H1 (cell line): ENCODE measurements at regions not wholly inside any gene's neighbourhood (a gene's known extent, or its start where the extent isn't known, plus 50 kb on each side); places are given as distances from the start of the nearest gene placed in this dataset.

Experiments
- CTCF ChIA-PET: fragments of 300-600 bp; sonication (Branson Sonifier 250); formaldehyde crosslinking; loops from one replicate; lab custom pipeline; 2021; ENCODE audit not compliant: partially characterized antibody; lab: Charles Lee
- POLR2A ChIA-PET: fragments of 300-600 bp; sonication (Branson Sonifier 250); formaldehyde crosslinking; loops from one replicate; lab custom pipeline; 2021; ENCODE audit warnings: inconsistent platforms; ENCODE audit not compliant: partially characterized antibody; lab: Charles Lee
- DNase-seq, 2 experiments: peaks; one replicate each; pipeline versions ENCODE4 v3.0.0 to v3.0.0-alpha.2; 2010 to 2022; ENCODE audit warnings: low spot score in 2 of 2, low read depth in 1 of 2, mixed read lengths in 1 of 2
- FAIRE-seq: peaks from 2 replicates; lab custom pipeline; 2011; peaks lifted over from hg19 to GRCh38; lab: Jason Lieb, UNC
- H2AFZ ChIP-seq: 2 replicates; pipeline ENCODE4 v1.8.1; 2012; ENCODE audit warnings: low read length, inconsistent platforms
- H2AK5ac ChIP-seq: 2 replicates; pipeline ENCODE4 v1.6.1; 2013; ENCODE audit warnings: low read depth, low read length
- H2BK120ac ChIP-seq: replicated peaks from 2 replicates; pipeline ENCODE3; 2013; ENCODE audit warnings: low read depth, low read length, inconsistent platforms
- H2BK12ac ChIP-seq: 2 replicates; pipeline ENCODE4 v1.6.1; 2013; ENCODE audit warnings: low read depth, low read length
- H2BK15ac ChIP-seq: 2 replicates; pipeline ENCODE4 v1.6.1; 2013; ENCODE audit warnings: low read length
- H2BK20ac ChIP-seq: 2 replicates; pipeline ENCODE4 v1.6.1; 2013; ENCODE audit warnings: low read length
- H2BK5ac ChIP-seq: 2 replicates; pipeline ENCODE4 v1.6.1; 2013; ENCODE audit warnings: low read depth, low read length
- H3K14ac ChIP-seq: 2 replicates; pipeline ENCODE4 v1.6.1; 2013; ENCODE audit warnings: inconsistent platforms; ENCODE audit not compliant: insufficient read length
- H3K18ac ChIP-seq: 2 replicates; pipeline ENCODE4 v1.6.1; 2013; ENCODE audit warnings: low read length; ENCODE audit errors: extremely low read depth
- H3K23ac ChIP-seq: 2 replicates; pipeline ENCODE4 v1.6.1; 2013; ENCODE audit warnings: inconsistent platforms; ENCODE audit not compliant: insufficient read length
- H3K23me2 ChIP-seq: 2 replicates; pipeline ENCODE4 v1.6.1; 2013; ENCODE audit warnings: low read depth, low read length
- H3K27ac ChIP-seq: 2 replicates; pipeline ENCODE4 v1.6.1; 2011; ENCODE audit warnings: low read depth, low read length, inconsistent platforms
- H3K27me3 ChIP-seq, 4 experiments: replicated peaks in 1 of 4; 1 replicate in 1 of 4; 2 replicates in 3 of 4; pipeline versions ENCODE4 v1.6.1 to v1.8.1; 2011 to 2013; ENCODE audit warnings: low read length in 3 of 4, mild to moderate bottlenecking in 3 of 4, inconsistent platforms in 2 of 4, mixed read lengths in 2 of 4, moderate library complexity in 1 of 4; ENCODE audit not compliant: control insufficient read depth in 3 of 4, insufficient read depth in 3 of 4; ENCODE audit errors: extremely low read depth in 1 of 4
- H3K36me3 ChIP-seq, 4 experiments: 2 replicates each; pipeline versions ENCODE4 v1.6.1 to v1.8.1; 2011 to 2013; ENCODE audit warnings: mild to moderate bottlenecking in 4 of 4, low read length in 3 of 4, moderate library complexity in 2 of 4, control low read depth in 1 of 4, inconsistent platforms in 1 of 4; ENCODE audit not compliant: insufficient read depth in 4 of 4, control insufficient read depth in 2 of 4
- H3K4ac ChIP-seq: replicated peaks from 2 replicates; pipeline ENCODE3; 2013; ENCODE audit warnings: low read length, low read depth, mixed read lengths, inconsistent platforms; ENCODE audit not compliant: insufficient read length
- H3K4me1 ChIP-seq, 4 experiments: replicated peaks in 1 of 4; 1 replicate in 1 of 4; 2 replicates in 3 of 4; pipeline versions ENCODE4 v1.6.1 to v1.8.1; 2011 to 2013; ENCODE audit warnings: low read length in 3 of 4, inconsistent platforms in 2 of 4, mixed read lengths in 1 of 4; ENCODE audit not compliant: insufficient read depth in 4 of 4, control insufficient read depth in 3 of 4
- H3K4me2 ChIP-seq, 2 experiments: 2 replicates each; pipeline versions ENCODE4 v1.6.1 to v1.8.1; 2011 to 2013; ENCODE audit warnings: low read depth in 2 of 2, low read length in 2 of 2, control low read depth in 1 of 2, inconsistent platforms in 1 of 2, mild to moderate bottlenecking in 1 of 2; ENCODE audit not compliant: insufficient read depth in 1 of 2
- H3K4me3 ChIP-seq, 4 experiments: fragments of 200-600, 300-600 bp in 1 of 4; sonication (generic), shearing (Covaris generic), sonication (Bioruptor Twin) in 1 of 4; 2 replicates each; pipeline versions ENCODE4 v1.5.1 to v1.8.1; 2011 to 2016; ENCODE audit warnings: low read length in 4 of 4, low read depth in 3 of 4, control low read depth in 2 of 4, inconsistent platforms in 2 of 4, mild to moderate bottlenecking in 2 of 4, mixed read lengths in 1 of 4, moderate library complexity in 1 of 4; ENCODE audit not compliant: insufficient read depth in 2 of 4; ENCODE audit errors: extremely low read depth in 1 of 4
- H3K56ac ChIP-seq: replicated peaks from 2 replicates; pipeline ENCODE3; 2013; ENCODE audit warnings: low read depth, mild to moderate bottlenecking, mixed read lengths, low read length, inconsistent platforms; ENCODE audit not compliant: insufficient read length
- H3K79me1 ChIP-seq: 2 replicates; pipeline ENCODE4 v1.6.1; 2013; ENCODE audit warnings: low read depth, low read length, control low read depth
- H3K79me2 ChIP-seq, 2 experiments: 2 replicates each; pipeline versions ENCODE4 v1.6.1 to v1.8.1; 2012 to 2013; ENCODE audit warnings: low read length in 2 of 2, mild to moderate bottlenecking in 2 of 2, inconsistent platforms in 1 of 2; ENCODE audit not compliant: insufficient read depth in 2 of 2, control insufficient read depth in 1 of 2
- H3K9ac ChIP-seq, 4 experiments: replicated peaks in 1 of 4; 1 replicate in 1 of 4; 2 replicates in 3 of 4; pipeline versions ENCODE4 v1.6.1 to v1.8.1; 2011 to 2013; ENCODE audit warnings: low read depth in 3 of 4, low read length in 3 of 4, control low read depth in 2 of 4, mild to moderate bottlenecking in 2 of 4, moderate library complexity in 2 of 4, inconsistent platforms in 1 of 4; ENCODE audit errors: extremely low read depth in 1 of 4
- H3K9me3 ChIP-seq, 2 experiments: 2 replicates each; pipeline versions ENCODE4 v1.6.1 to v1.8.1; 2012 to 2013; ENCODE audit warnings: mild to moderate bottlenecking in 2 of 2, moderate library complexity in 2 of 2, control low read depth in 1 of 2, inconsistent platforms in 1 of 2, low read depth in 1 of 2, low read length in 1 of 2, mixed read lengths in 1 of 2; ENCODE audit not compliant: insufficient read depth in 2 of 2
- H4K20me1 ChIP-seq, 2 experiments: replicated peaks in 1 of 2; 2 replicates each; pipeline versions ENCODE3 to v1.8.1; 2011 to 2013; ENCODE audit warnings: inconsistent platforms in 2 of 2, low read length in 2 of 2, mild to moderate bottlenecking in 1 of 2; ENCODE audit not compliant: insufficient read depth in 2 of 2, control insufficient read depth in 1 of 2
- H4K5ac ChIP-seq: 2 replicates; pipeline ENCODE4 v1.6.1; 2013; ENCODE audit warnings: low read length, low read depth, mixed read lengths, inconsistent platforms; ENCODE audit not compliant: insufficient read length
- H4K8ac ChIP-seq: 2 replicates; pipeline ENCODE4 v1.8.0; 2013; ENCODE audit warnings: mild to moderate bottlenecking, moderate library complexity, low read length, inconsistent platforms; ENCODE audit not compliant: insufficient read depth; ENCODE audit errors: extremely low read depth
- H4K91ac ChIP-seq: replicated peaks from 2 replicates; pipeline ENCODE3; 2013; ENCODE audit warnings: low read length, mixed read lengths, inconsistent platforms; ENCODE audit not compliant: insufficient read length
- CHD1 ChIP-seq: IDR thresholded peaks from 2 replicates; pipeline ENCODE4 v1.6.1; 2012; ENCODE audit warnings: low read depth, low read length, improper control_type of control experiment
- GTF2F1 ChIP-seq: IDR thresholded peaks from 2 replicates; pipeline ENCODE4 v1.6.1; 2012; ENCODE audit warnings: low read depth, low read length, improper control_type of control experiment, borderline replicate concordance
- POLR2AphosphoS5 ChIP-seq: IDR thresholded peaks from 2 replicates; pipeline ENCODE4 v1.6.1; 2011; ENCODE audit warnings: low read depth, low read length
- RAD21 ChIP-seq, 2 experiments: IDR thresholded peaks in 1 of 2; conservative IDR thresholded peaks in 1 of 2; 2 replicates each; pipeline ENCODE4 v1.6.1; 2011; ENCODE audit warnings: low read depth in 2 of 2, low read length in 2 of 2, improper control_type of control experiment in 1 of 2, inconsistent platforms in 1 of 2, mild to moderate bottlenecking in 1 of 2, moderate library complexity in 1 of 2
- SIX5 ChIP-seq: IDR thresholded peaks from 2 replicates; pipeline ENCODE4 v1.6.1; 2011; ENCODE audit warnings: mild to moderate bottlenecking, low read depth, low read length
- SRF ChIP-seq: IDR thresholded peaks from 2 replicates; pipeline ENCODE4 v1.6.1; 2011; ENCODE audit warnings: mild to moderate bottlenecking, low read depth, low read length, moderate library complexity
- TCF12 ChIP-seq: IDR thresholded peaks from 2 replicates; pipeline ENCODE4 v1.6.1; 2011; ENCODE audit warnings: low read depth, mild to moderate bottlenecking, low read length
- WGBS, 2 experiments: shearing (Covaris generic) in 1 of 2; methylation state at CpG; one replicate each; pipeline versions ENCODE4 v1.1.6 to v1.1.7; 2013 to 2015; ENCODE audit warnings: low lambda C conversion rate in 2 of 2, mixed read lengths in 2 of 2, inconsistent platforms in 1 of 2, low coverage in 1 of 2, missing lambda C conversion rate in 1 of 2; ENCODE audit not compliant: insufficient replicate concordance in 2 of 2, insufficient coverage in 1 of 2, insufficient read length in 1 of 2; ENCODE audit errors: extremely low coverage in 1 of 2, missing lambda C conversion rate in 1 of 2; 5-methylcytosine and 5-hydroxymethylcytosine counted together
- TF ChIP-seq, protein P1 (sequence below): IDR thresholded peaks from 2 replicates; pipeline ENCODE4 v1.6.1; 2011; ENCODE audit warnings: low read depth, mild to moderate bottlenecking, low read length; ENCODE audit not compliant: insufficient read depth

DNA sequence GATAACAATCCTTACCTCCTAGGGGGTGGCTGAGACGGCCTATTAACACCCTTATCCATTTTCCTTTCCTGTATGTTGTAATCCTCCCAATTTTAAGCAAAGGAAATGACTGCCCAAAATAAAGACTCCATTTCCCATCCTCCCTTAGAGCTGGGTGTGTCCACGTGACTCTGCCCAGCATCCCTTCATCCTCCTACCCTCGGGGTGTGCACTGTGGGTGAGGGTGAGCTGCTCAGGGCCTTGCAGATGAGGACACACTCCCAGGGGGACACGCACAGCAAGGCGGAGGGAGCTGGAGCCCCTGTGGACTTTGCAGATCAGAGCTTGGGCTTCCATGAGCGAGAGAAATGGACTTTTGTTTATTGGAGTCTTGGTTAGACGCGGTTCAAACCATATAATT lies 186.8 kb downstream of the IRF8 start:
- Histone ChIP-seq H2BK20ac (no peak overlapping the region), H3K27ac (no peak overlapping the region), H3K9ac (no peak overlapping the region), H3K4me3 (no peak overlapping the region), H4K8ac (no peak overlapping the region), H3K27me3 (no peaks in the 10 kb centered on the region), H3K56ac (no peak overlapping the region), H3K23ac (no peak overlapping the region), H3K4ac (no peak overlapping the region), H3K18ac (no peak overlapping the region; the same call in 1 of the 2 replicates), H3K4me1 (peaks cover 0 to 8% (median 5%) of the 10 kb centered on the region in 4 experiments; a peak in 6 of 7 replicates), H3K79me2 (no peaks in the 10 kb centered on the region), H3K23me2 (no peaks in the 10 kb centered on the region), H4K20me1 (no peaks in the 10 kb centered on the region), H3K79me1 (no peaks in the 10 kb centered on the region), H3K14ac (no peak overlapping the region), H3K36me3 (no peaks in the 10 kb centered on the region), H2BK120ac (no peak overlapping the region), H2AK5ac (no peak overlapping the region), H2BK12ac (no peak overlapping the region), H3K9me3 (no peaks in the 10 kb centered on the region), H3K4me2 (no peak overlapping the region), H4K91ac (no peak overlapping the region), H4K5ac (no peak overlapping the region), H2AFZ (no peak overlapping the region), H2BK15ac (no peak overlapping the region), H2BK5ac (no peak overlapping the region)
- 85% methylated on average over 8 of the region's 8 CpGs; no CpG with 5 or more reads in 1 of the 2 experiments for WGBS, 2 experiments
- POLR2A ChIA-PET = no interaction called here
- FAIRE-seq (no peak), DNase-seq (no peak)
- CTCF ChIA-PET = interaction anchor here (1.0 kb wide), 2 partner anchors 13 to 14 kb away, joined by 3 read pairs; no protein-coding TSS in a partner anchor
- TF ChIP-seq GTF2F1 = no peak
- TF ChIP-seq CHD1 = no peak
- TF ChIP-seq, protein P1, sequence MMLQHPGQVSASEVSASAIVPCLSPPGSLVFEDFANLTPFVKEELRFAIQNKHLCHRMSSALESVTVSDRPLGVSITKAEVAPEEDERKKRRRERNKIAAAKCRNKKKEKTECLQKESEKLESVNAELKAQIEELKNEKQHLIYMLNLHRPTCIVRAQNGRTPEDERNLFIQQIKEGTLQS = no peak
- no peak for TF ChIP-seq TCF12
- no peak for TF ChIP-seq SRF
- TF ChIP-seq POLR2AphosphoS5 = no peak
- no peak for TF ChIP-seq SIX5
- TF ChIP-seq RAD21 (IDR thresholded peaks at IDR 0.05 in 1 of 2, conservative IDR thresholded peaks at IDR 0.05 in 1 of 2; ENCODE audit: low read depth in 2 of 2, low read length in 2 of 2) = no peak
